ENCODE measurements at regions not wholly inside any gene's neighbourhood (a gene's known extent, or its start where the extent isn't known, plus 50 kb on each side); places are given as distances from the start of the nearest gene placed in this dataset.

- Histone ChIP-seq H3K9me3 (no peaks in the 10 kb centered on the region), H3K36me3 (ENCODE audit: control insufficient read depth, insufficient read depth, low read length) (no peaks in the 10 kb centered on the region), H3K27me3 (replicated peaks; ENCODE audit: control insufficient read depth, insufficient read depth, low read length) (no peaks in the 10 kb centered on the region), H3K4me3 (ENCODE audit: low read depth, low read length) (no peak overlapping the region), H3K4me1 (no peaks in the 10 kb centered on the region; the same call in 1 of the 2 replicates)
- Mint-ChIP-seq H3K9me3 (ENCODE audit: unreplicated experiment) (no peaks in the 10 kb centered on the region), H3K36me3 (ENCODE audit: insufficient read depth, unreplicated experiment) (no peaks in the 10 kb centered on the region), H3K4me3 (ENCODE audit: unreplicated experiment) (no peak overlapping the region), H3K4me1 (ENCODE audit: low read depth, unreplicated experiment) (no peaks in the 10 kb centered on the region), H3K27ac (ENCODE audit: unreplicated experiment) (no peak overlapping the region), H3K27me3 (ENCODE audit: insufficient read depth, unreplicated experiment) (no peaks in the 10 kb centered on the region)
- POLR2A ChIA-PET: no interaction called here
- no peak for DNase-seq
- intact Hi-C loops (cut with micrococcal nuclease; ENCODE audit: unreplicated experiment): no loop called here
- TF ChIP-seq, protein P1, sequence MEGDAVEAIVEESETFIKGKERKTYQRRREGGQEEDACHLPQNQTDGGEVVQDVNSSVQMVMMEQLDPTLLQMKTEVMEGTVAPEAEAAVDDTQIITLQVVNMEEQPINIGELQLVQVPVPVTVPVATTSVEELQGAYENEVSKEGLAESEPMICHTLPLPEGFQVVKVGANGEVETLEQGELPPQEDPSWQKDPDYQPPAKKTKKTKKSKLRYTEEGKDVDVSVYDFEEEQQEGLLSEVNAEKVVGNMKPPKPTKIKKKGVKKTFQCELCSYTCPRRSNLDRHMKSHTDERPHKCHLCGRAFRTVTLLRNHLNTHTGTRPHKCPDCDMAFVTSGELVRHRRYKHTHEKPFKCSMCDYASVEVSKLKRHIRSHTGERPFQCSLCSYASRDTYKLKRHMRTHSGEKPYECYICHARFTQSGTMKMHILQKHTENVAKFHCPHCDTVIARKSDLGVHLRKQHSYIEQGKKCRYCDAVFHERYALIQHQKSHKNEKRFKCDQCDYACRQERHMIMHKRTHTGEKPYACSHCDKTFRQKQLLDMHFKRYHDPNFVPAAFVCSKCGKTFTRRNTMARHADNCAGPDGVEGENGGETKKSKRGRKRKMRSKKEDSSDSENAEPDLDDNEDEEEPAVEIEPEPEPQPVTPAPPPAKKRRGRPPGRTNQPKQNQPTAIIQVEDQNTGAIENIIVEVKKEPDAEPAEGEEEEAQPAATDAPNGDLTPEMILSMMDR (IDR thresholded peaks at IDR 0.05; ENCODE audit: insufficient read depth in 1 of 2, low read depth in 1 of 2, low read length in 1 of 2, severe bottlenecking in 1 of 2, unreplicated experiment in 1 of 2): no peak
- BruUV-seq (replicated peaks): no TSS peak
- CTCF ChIA-PET: no interaction called here
Observed at GRCh38 chr3:177881351-177881750, 654.9 kb upstream of the KCNMB2 start.

GRCh38 chr3:177882124-177882648 is 654.0 kb upstream of the KCNMB2 start:
- BruUV-seq (replicated peaks): no TSS peak
- H3K27ac Mint-ChIP-seq (ENCODE audit: unreplicated experiment): no peak overlapping the region
- ChIA-PET CTCF (no interaction called here), POLR2A (no interaction called here)
- TF ChIP-seq, protein P1 (IDR thresholded peaks at IDR 0.05; ENCODE audit: insufficient read depth in 1 of 2, low read depth in 1 of 2, low read length in 1 of 2, severe bottlenecking in 1 of 2, unreplicated experiment in 1 of 2): no peak
- H3K4me3 Mint-ChIP-seq (ENCODE audit: unreplicated experiment): no peak overlapping the region
- DNase-seq: no peak
- Histone ChIP-seq H3K9me3 (no peaks in the 10 kb centered on the region), H3K27me3 (replicated peaks; ENCODE audit: control insufficient read depth, insufficient read depth, low read length) (no peaks in the 10 kb centered on the region), H3K36me3 (ENCODE audit: control insufficient read depth, insufficient read depth, low read length) (no peaks in the 10 kb centered on the region), H3K4me1 (no peaks in the 10 kb centered on the region; the same call in 1 of the 2 replicates), H3K4me3 (ENCODE audit: low read depth, low read length) (no peak overlapping the region)
- intact Hi-C loops (cut with micrococcal nuclease; ENCODE audit: unreplicated experiment): no loop called here
- no peaks in the 10 kb centered on the region for H3K9me3 Mint-ChIP-seq (ENCODE audit: unreplicated experiment)
- no peaks in the 10 kb centered on the region for H3K4me1 Mint-ChIP-seq (ENCODE audit: low read depth, unreplicated experiment)
- no peaks in the 10 kb centered on the region for H3K27me3 Mint-ChIP-seq (ENCODE audit: insufficient read depth, unreplicated experiment)
- H3K36me3 Mint-ChIP-seq (ENCODE audit: insufficient read depth, unreplicated experiment): no peaks in the 10 kb centered on the region

- no TSS peak for BruUV-seq (replicated peaks)
- H3K27me3 Mint-ChIP-seq (ENCODE audit: insufficient read depth, unreplicated experiment): no peaks in the 10 kb centered on the region
- no peaks in the 10 kb centered on the region for H3K36me3 Mint-ChIP-seq (ENCODE audit: insufficient read depth, unreplicated experiment)
- intact Hi-C loops (cut with micrococcal nuclease; ENCODE audit: unreplicated experiment): no loop called here
- POLR2A ChIA-PET: no interaction called here
- no peaks in the 10 kb centered on the region for H3K9me3 ChIP-seq
- DNase-seq: no peak
- no peak overlapping the region for H3K4me3 ChIP-seq (ENCODE audit: low read depth, low read length)
- TF ChIP-seq, protein P1 (IDR thresholded peaks at IDR 0.05; ENCODE audit: insufficient read depth in 1 of 2, low read depth in 1 of 2, low read length in 1 of 2, severe bottlenecking in 1 of 2, unreplicated experiment in 1 of 2): no peak
- no peaks in the 10 kb centered on the region for H3K27me3 ChIP-seq (replicated peaks; ENCODE audit: control insufficient read depth, insufficient read depth, low read length)
- no peak overlapping the region for H3K4me3 Mint-ChIP-seq (ENCODE audit: unreplicated experiment)
- no peak overlapping the region for H3K27ac Mint-ChIP-seq (ENCODE audit: unreplicated experiment)
- H3K4me1 ChIP-seq: no peaks in the 10 kb centered on the region; the same call in 1 of the 2 replicates
- H3K9me3 Mint-ChIP-seq (ENCODE audit: unreplicated experiment): no peaks in the 10 kb centered on the region
- CTCF ChIA-PET: interaction anchor here (0.6 kb wide), 1 partner anchor 303 kb away, joined by 4 read pairs; no protein-coding TSS in a partner anchor
- H3K36me3 ChIP-seq (ENCODE audit: control insufficient read depth, insufficient read depth, low read length): no peaks in the 10 kb centered on the region
- no peaks in the 10 kb centered on the region for H3K4me1 Mint-ChIP-seq (ENCODE audit: low read depth, unreplicated experiment)
Observed at GRCh38 chr3:177883091-177883490, 653.1 kb upstream of the KCNMB2 start.

Measured in Caco-2 (cell line).